ENCODE measurements at regions not wholly inside any gene's neighbourhood (a gene's known extent, or its start where the extent isn't known, plus 50 kb on each side); places are given as distances from the start of the nearest gene placed in this dataset.

GRCh38 chr15:95405447-95405846 lies 925.1 kb upstream of the NR2F2 start:
- 66% methylated on average over 3 of the region's 3 CpGs for WGBS
- Histone ChIP-seq H3K36me3 (no peaks in the 10 kb centered on the region), H3K27me3 (no peaks in the 10 kb centered on the region), H3K4me1 (no peaks in the 10 kb centered on the region), H3K4me3 (no peak overlapping the region), H3K27ac (no peak overlapping the region), H3K9me3 (no peaks in the 10 kb centered on the region)
- TF ChIP-seq POLR2A (IDR thresholded peaks at IDR 0.05) = no peak
- TF ChIP-seq EP300 (IDR thresholded peaks at IDR 0.05) = no peak
- TF ChIP-seq, protein P1, sequence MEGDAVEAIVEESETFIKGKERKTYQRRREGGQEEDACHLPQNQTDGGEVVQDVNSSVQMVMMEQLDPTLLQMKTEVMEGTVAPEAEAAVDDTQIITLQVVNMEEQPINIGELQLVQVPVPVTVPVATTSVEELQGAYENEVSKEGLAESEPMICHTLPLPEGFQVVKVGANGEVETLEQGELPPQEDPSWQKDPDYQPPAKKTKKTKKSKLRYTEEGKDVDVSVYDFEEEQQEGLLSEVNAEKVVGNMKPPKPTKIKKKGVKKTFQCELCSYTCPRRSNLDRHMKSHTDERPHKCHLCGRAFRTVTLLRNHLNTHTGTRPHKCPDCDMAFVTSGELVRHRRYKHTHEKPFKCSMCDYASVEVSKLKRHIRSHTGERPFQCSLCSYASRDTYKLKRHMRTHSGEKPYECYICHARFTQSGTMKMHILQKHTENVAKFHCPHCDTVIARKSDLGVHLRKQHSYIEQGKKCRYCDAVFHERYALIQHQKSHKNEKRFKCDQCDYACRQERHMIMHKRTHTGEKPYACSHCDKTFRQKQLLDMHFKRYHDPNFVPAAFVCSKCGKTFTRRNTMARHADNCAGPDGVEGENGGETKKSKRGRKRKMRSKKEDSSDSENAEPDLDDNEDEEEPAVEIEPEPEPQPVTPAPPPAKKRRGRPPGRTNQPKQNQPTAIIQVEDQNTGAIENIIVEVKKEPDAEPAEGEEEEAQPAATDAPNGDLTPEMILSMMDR (IDR thresholded peaks at IDR 0.05) = no peak
- TF ChIP-seq POLR2AphosphoS5 (IDR thresholded peaks at IDR 0.05) = no peak
- DNase-seq (ENCODE audit: low spot score in 2 of 2) = no peak

GRCh38 chr15:95407534-95407933 lies 923.0 kb upstream of the NR2F2 start:
- H3K4me1 ChIP-seq = no peaks in the 10 kb centered on the region
- DNase-seq (ENCODE audit: low spot score in 2 of 2) = no peak
- H3K36me3 ChIP-seq = no peaks in the 10 kb centered on the region
- no peak overlapping the region for H3K27ac ChIP-seq
- H3K9me3 ChIP-seq = no peaks in the 10 kb centered on the region
- TF ChIP-seq, protein P1 (IDR thresholded peaks at IDR 0.05) = no peak
- TF ChIP-seq POLR2A (IDR thresholded peaks at IDR 0.05) = no peak
- no peak for TF ChIP-seq POLR2AphosphoS5 (IDR thresholded peaks at IDR 0.05)
- TF ChIP-seq EP300 (IDR thresholded peaks at IDR 0.05) = no peak
- no peaks in the 10 kb centered on the region for H3K27me3 ChIP-seq
- no peak overlapping the region for H3K4me3 ChIP-seq

DNA sequence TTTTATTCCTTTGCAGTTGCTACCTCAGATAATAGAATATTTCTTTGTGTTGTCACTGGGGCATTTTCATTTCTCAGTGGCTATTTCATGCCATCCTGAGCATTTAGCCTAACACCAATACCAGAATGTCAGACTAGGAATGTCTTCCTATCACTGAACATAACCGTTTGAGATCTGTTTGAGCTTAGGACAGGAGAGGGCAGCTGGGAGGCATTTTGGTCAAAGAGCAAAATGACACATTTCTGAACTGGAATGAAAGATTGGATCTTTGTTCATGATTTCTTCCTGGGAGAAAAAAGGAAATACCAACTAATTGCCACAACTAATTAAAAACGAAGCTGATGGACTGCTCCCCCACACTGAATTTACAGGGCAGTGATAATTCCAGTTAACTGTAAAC lies 921.3 kb upstream of the NR2F2 start:
- H3K4me3 ChIP-seq = no peak overlapping the region
- no peak overlapping the region for H3K27ac ChIP-seq
- no peaks in the 10 kb centered on the region for H3K9me3 ChIP-seq
- no peaks in the 10 kb centered on the region for H3K4me1 ChIP-seq
- no peaks in the 10 kb centered on the region for H3K36me3 ChIP-seq
- WGBS = 23% methylated on average over 2 of the region's 2 CpGs
- no peaks in the 10 kb centered on the region for H3K27me3 ChIP-seq
- DNase-seq (ENCODE audit: low spot score in 2 of 2) = no peak
- TF ChIP-seq POLR2A (IDR thresholded peaks at IDR 0.05) (no peak), EP300 (IDR thresholded peaks at IDR 0.05) (no peak), POLR2AphosphoS5 (IDR thresholded peaks at IDR 0.05) (no peak)
- TF ChIP-seq, protein P1 (IDR thresholded peaks at IDR 0.05) = no peak

DNA sequence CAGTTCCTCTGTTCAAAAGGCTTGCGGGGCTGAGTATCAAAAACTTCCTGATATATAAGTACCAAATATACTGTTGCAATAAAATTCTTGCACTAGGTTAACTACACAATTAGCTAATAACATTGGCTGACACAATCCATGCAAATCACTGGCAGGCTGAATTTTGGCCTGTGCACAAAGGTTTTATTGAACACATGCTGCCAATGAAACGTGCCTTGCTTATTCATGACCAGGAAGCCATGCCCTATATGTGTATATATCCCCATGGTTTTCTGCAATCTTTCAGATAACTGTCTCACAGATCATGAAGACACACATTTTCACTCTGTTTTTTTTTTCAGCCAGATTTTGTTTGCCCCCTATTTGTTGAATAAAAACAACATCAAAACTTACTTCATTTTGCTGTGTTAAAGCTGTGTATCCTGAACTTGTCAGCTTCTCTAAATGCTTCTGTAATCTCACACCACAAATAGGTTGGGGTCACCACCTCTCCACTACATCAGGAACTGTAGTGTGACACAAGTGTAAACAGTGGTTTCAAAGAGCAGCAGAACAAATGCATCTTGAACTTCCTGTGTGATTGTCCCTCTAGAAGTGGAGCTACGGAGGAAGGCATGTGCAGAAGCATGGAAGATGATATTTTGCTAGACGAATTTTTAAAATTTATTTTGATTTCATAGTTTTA lies 920.7 kb upstream of the NR2F2 start:
- TF ChIP-seq POLR2A (IDR thresholded peaks at IDR 0.05) (no peak), POLR2AphosphoS5 (IDR thresholded peaks at IDR 0.05) (no peak), EP300 (IDR thresholded peaks at IDR 0.05) (no peak)
- TF ChIP-seq, protein P1 (IDR thresholded peaks at IDR 0.05) = no peak
- no peaks in the 10 kb centered on the region for H3K4me1 ChIP-seq
- DNase-seq (ENCODE audit: low spot score in 2 of 2) = no peak
- WGBS = 61% methylated on average over 4 of the region's 4 CpGs
- no peak overlapping the region for H3K4me3 ChIP-seq
- no peaks in the 10 kb centered on the region for H3K27me3 ChIP-seq
- H3K9me3 ChIP-seq = no peaks in the 10 kb centered on the region
- H3K27ac ChIP-seq = no peak overlapping the region
- no peaks in the 10 kb centered on the region for H3K36me3 ChIP-seq

GRCh38 chr15:95410757-95411156 lies 919.7 kb upstream of the NR2F2 start:
- Histone ChIP-seq H3K36me3 (no peaks in the 10 kb centered on the region), H3K4me1 (no peaks in the 10 kb centered on the region), H3K27me3 (no peaks in the 10 kb centered on the region), H3K27ac (no peak overlapping the region), H3K4me3 (no peak overlapping the region), H3K9me3 (no peaks in the 10 kb centered on the region)
- WGBS = 90% methylated on average over 4 of the region's 4 CpGs
- DNase-seq (ENCODE audit: low spot score in 2 of 2) = no peak
- TF ChIP-seq, protein P1 (IDR thresholded peaks at IDR 0.05) = no peak
- TF ChIP-seq EP300 (IDR thresholded peaks at IDR 0.05) (no peak), POLR2AphosphoS5 (IDR thresholded peaks at IDR 0.05) (no peak), POLR2A (IDR thresholded peaks at IDR 0.05) (no peak)

Measured in suprapubic skin (tissue), 4 donors.